Activated naive CD4-positive, alpha-beta T cell treated with anti-CD3 and anti-CD28 coated beads, Interleukin-2, amount 10 ng/mL, durations not matched to agents 7 days and 5 days (primary cell): ENCODE measurements at regions not wholly inside any gene's neighbourhood (a gene's known extent, or its start where the extent isn't known, plus 50 kb on each side); places are given as distances from the start of the nearest gene placed in this dataset.
"Not testable (repeated sequence)": the region's sequence is repeated elsewhere in the genome, so short reads cannot be mapped to it uniquely, and the experiment has no call there.

Experiments
- CTCF ChIA-PET: fragments of 350-600 bp; sonication (Branson Sonifier 250); formaldehyde crosslinking; loops from one replicate; lab custom pipeline; 2021; ENCODE audit warnings: antibody characterized with exemption; lab: Charles Lee
- DNase-seq: peaks from one replicate; pipeline ENCODE4 v3.0.0-alpha.2; 2020
- H3K27ac Mint-ChIP-seq: one replicate; pipeline ENCODE4 v1.8.0; 2021; ENCODE audit warnings: mild to moderate bottlenecking, moderate library complexity, mixed read lengths
- H3K27me3 Mint-ChIP-seq: one replicate; pipeline ENCODE4 v1.8.0; 2021; ENCODE audit warnings: mild to moderate bottlenecking, mixed read lengths
- H3K36me3 Mint-ChIP-seq: one replicate; pipeline ENCODE4 v1.8.0; 2021; ENCODE audit warnings: mixed read lengths
- H3K4me1 Mint-ChIP-seq: one replicate; pipeline ENCODE4 v1.8.0; 2021; ENCODE audit warnings: mixed read lengths
- H3K4me3 Mint-ChIP-seq: one replicate; pipeline ENCODE4 v1.8.0; 2021; ENCODE audit warnings: mild to moderate bottlenecking, moderate library complexity, mixed read lengths
- H3K9me3 Mint-ChIP-seq: one replicate; pipeline ENCODE4 v1.8.0; 2021; ENCODE audit warnings: mixed read lengths

GRCh38 chr17:36850790-36851189 is 86.5 kb upstream of the LHX1 start:
- no peaks in the 10 kb centered on the region for H3K9me3 Mint-ChIP-seq
- H3K4me3 Mint-ChIP-seq, result no peak overlapping the region
- H3K4me1 Mint-ChIP-seq, result peaks cover 14% of the 10 kb centered on the region
- CTCF ChIA-PET, result no interaction called here
- H3K27me3 Mint-ChIP-seq, result peaks cover 32% of the 10 kb centered on the region
- no peaks in the 10 kb centered on the region for H3K36me3 Mint-ChIP-seq
- DNase-seq, result no peak
- H3K27ac Mint-ChIP-seq, result no peak overlapping the region

- no peak overlapping the region for H3K4me3 Mint-ChIP-seq
- CTCF ChIA-PET, result no interaction called here
- DNase-seq, result no peak
- H3K27ac Mint-ChIP-seq, result no peak overlapping the region
- H3K27me3 Mint-ChIP-seq, result peaks cover 28% of the 10 kb centered on the region
- H3K4me1 Mint-ChIP-seq, result peaks cover 14% of the 10 kb centered on the region
- no peaks in the 10 kb centered on the region for H3K36me3 Mint-ChIP-seq
- H3K9me3 Mint-ChIP-seq, result no peaks in the 10 kb centered on the region
Measured at GRCh38 chr17:36851250-36851649, 86.0 kb upstream of the LHX1 start.

- peaks cover 14% of the 10 kb centered on the region for H3K4me1 Mint-ChIP-seq
- H3K27me3 Mint-ChIP-seq, result peaks cover 15% of the 10 kb centered on the region
- DNase-seq, H3K4me3 Mint-ChIP-seq, H3K27ac Mint-ChIP-seq, CTCF ChIA-PET, H3K36me3 Mint-ChIP-seq, H3K9me3 Mint-ChIP-seq: not testable (repeated sequence)
Measured at GRCh38 chr17:36852478-36852877, 84.8 kb upstream of the LHX1 start.

- H3K4me3 Mint-ChIP-seq, result no peak overlapping the region
- H3K27me3 Mint-ChIP-seq, result peaks cover 12% of the 10 kb centered on the region
- no peaks in the 10 kb centered on the region for H3K36me3 Mint-ChIP-seq
- DNase-seq, result no peak
- H3K4me1 Mint-ChIP-seq, result peaks cover 9% of the 10 kb centered on the region
- H3K9me3 Mint-ChIP-seq, result no peaks in the 10 kb centered on the region
- CTCF ChIA-PET, result no interaction called here
- no peak overlapping the region for H3K27ac Mint-ChIP-seq
Measured at GRCh38 chr17:36854982-36855381, 82.3 kb upstream of the LHX1 start.

GRCh38 chr17:36855459-36855858 is 81.8 kb upstream of the LHX1 start:
- H3K9me3 Mint-ChIP-seq, result no peaks in the 10 kb centered on the region
- no peak overlapping the region for H3K4me3 Mint-ChIP-seq
- peaks cover 12% of the 10 kb centered on the region for H3K27me3 Mint-ChIP-seq
- H3K36me3 Mint-ChIP-seq, result no peaks in the 10 kb centered on the region
- DNase-seq, result no peak
- H3K4me1 Mint-ChIP-seq, result peaks cover 7% of the 10 kb centered on the region
- H3K27ac Mint-ChIP-seq, result no peak overlapping the region
- CTCF ChIA-PET, result no interaction called here

GRCh38 chr17:36856222-36856621 is 81.1 kb upstream of the LHX1 start:
- Mint-ChIP-seq H3K9me3 (no peaks in the 10 kb centered on the region), H3K27me3 (peaks cover 15% of the 10 kb centered on the region), H3K27ac (no peak overlapping the region), H3K36me3 (no peaks in the 10 kb centered on the region), H3K4me3 (no peak overlapping the region), H3K4me1 (peaks cover under 1% of the 10 kb centered on the region)
- CTCF ChIA-PET, result no interaction called here
- DNase-seq, result no peak

GRCh38 chr17:36856903-36857381 is 80.3 kb upstream of the LHX1 start:
- H3K9me3 Mint-ChIP-seq, result no peaks in the 10 kb centered on the region
- H3K27ac Mint-ChIP-seq, result no peak overlapping the region
- no peaks in the 10 kb centered on the region for H3K4me1 Mint-ChIP-seq
- DNase-seq, result no peak
- H3K4me3 Mint-ChIP-seq, result no peak overlapping the region
- H3K36me3 Mint-ChIP-seq, result no peaks in the 10 kb centered on the region
- peaks cover 16% of the 10 kb centered on the region for H3K27me3 Mint-ChIP-seq
- CTCF ChIA-PET, result no interaction called here

- Mint-ChIP-seq H3K36me3 (no peaks in the 10 kb centered on the region), H3K27me3 (peaks cover 20% of the 10 kb centered on the region), H3K27ac (no peak overlapping the region), H3K4me1 (no peaks in the 10 kb centered on the region), H3K9me3 (no peaks in the 10 kb centered on the region), H3K4me3 (no peak overlapping the region)
- CTCF ChIA-PET, result no interaction called here
- DNase-seq, result no peak
Measured at GRCh38 chr17:36857698-36858097, 79.6 kb upstream of the LHX1 start.

GRCh38 chr17:36858119-36859002 is 78.9 kb upstream of the LHX1 start:
- H3K4me3 Mint-ChIP-seq, result no peak overlapping the region
- no peaks in the 10 kb centered on the region for H3K4me1 Mint-ChIP-seq
- H3K27me3 Mint-ChIP-seq, result peaks cover 15% of the 10 kb centered on the region
- H3K9me3 Mint-ChIP-seq, result no peaks in the 10 kb centered on the region
- no peak overlapping the region for H3K27ac Mint-ChIP-seq
- no peaks in the 10 kb centered on the region for H3K36me3 Mint-ChIP-seq
- no peak for DNase-seq
- CTCF ChIA-PET, result no interaction called here

GRCh38 chr17:36859003-36859300 is 78.3 kb upstream of the LHX1 start:
- CTCF ChIA-PET, result no interaction called here
- Mint-ChIP-seq H3K36me3 (no peaks in the 10 kb centered on the region), H3K27me3 (peaks cover 15% of the 10 kb centered on the region), H3K27ac (no peak overlapping the region), H3K4me3 (no peak overlapping the region), H3K4me1 (no peaks in the 10 kb centered on the region), H3K9me3 (no peaks in the 10 kb centered on the region)
- no peak for DNase-seq

GRCh38 chr17:36859706-36860105 is 77.6 kb upstream of the LHX1 start:
- Mint-ChIP-seq H3K27me3 (peaks cover 15% of the 10 kb centered on the region), H3K9me3 (no peaks in the 10 kb centered on the region), H3K36me3 (no peaks in the 10 kb centered on the region), H3K4me1 (no peaks in the 10 kb centered on the region), H3K4me3 (no peak overlapping the region), H3K27ac (no peak overlapping the region)
- CTCF ChIA-PET, result no interaction called here
- DNase-seq, result no peak

GRCh38 chr17:36861531-36861930 is 75.7 kb upstream of the LHX1 start:
- Mint-ChIP-seq H3K9me3 (no peaks in the 10 kb centered on the region), H3K27me3 (peaks cover 9% of the 10 kb centered on the region), H3K36me3 (no peaks in the 10 kb centered on the region), H3K4me3 (no peak overlapping the region), H3K4me1 (no peaks in the 10 kb centered on the region), H3K27ac (no peak overlapping the region)
- CTCF ChIA-PET, result no interaction called here
- DNase-seq, result no peak

GRCh38 chr17:36862116-36862920 is 75.0 kb upstream of the LHX1 start:
- Mint-ChIP-seq H3K4me3 (no peak overlapping the region), H3K4me1 (no peaks in the 10 kb centered on the region), H3K27me3 (peaks cover 15% of the 10 kb centered on the region), H3K27ac (no peak overlapping the region), H3K9me3 (no peaks in the 10 kb centered on the region), H3K36me3 (no peaks in the 10 kb centered on the region)
- no peak for DNase-seq
- CTCF ChIA-PET, result no interaction called here

- no peak for DNase-seq
- CTCF ChIA-PET, result no interaction called here
- Mint-ChIP-seq H3K4me1 (no peaks in the 10 kb centered on the region), H3K27me3 (peaks cover 15% of the 10 kb centered on the region), H3K36me3 (no peaks in the 10 kb centered on the region), H3K4me3 (no peak overlapping the region), H3K9me3 (no peaks in the 10 kb centered on the region), H3K27ac (no peak overlapping the region)
Measured at GRCh38 chr17:36863131-36863530, 74.1 kb upstream of the LHX1 start.
